ENCODE measurements at regions not wholly inside any gene's neighbourhood (a gene's known extent, or its start where the extent isn't known, plus 50 kb on each side); places are given as distances from the start of the nearest gene placed in this dataset.

- TF ChIP-seq EZH2 (IDR thresholded peaks at IDR 0.05; ENCODE audit: borderline replicate concordance, low read depth, low read length, poor library complexity, severe bottlenecking) (no peak), CTCF (conservative IDR thresholded peaks at IDR 0.05; ENCODE audit: low read depth, low read length) (no peak)
Observed at GRCh38 chr5:173554989-173555705, 61.3 kb downstream of the BOD1 start.
